LNCAP (cell line): ENCODE measurements at regions not wholly inside any gene's neighbourhood (a gene's known extent, or its start where the extent isn't known, plus 50 kb on each side); places are given as distances from the start of the nearest gene placed in this dataset.

ENCODE experiments used
- CTCF ChIP-seq: fragments of 450-650 bp; IDR thresholded peaks from 2 replicates; pipeline ENCODE4 v1.5.1; 2017; ENCODE audit warnings: mild to moderate bottlenecking

GRCh38 chr7:32346253-32346652 is 143.9 kb downstream of the LSM5 start:
- TF ChIP-seq CTCF: no peak

GRCh38 chr7:32336726-32337125 is 153.5 kb downstream of the LSM5 start:
- TF ChIP-seq CTCF: no peak

- no peak for TF ChIP-seq CTCF
Observed at GRCh38 chr7:32335107-32335506, 155.1 kb downstream of the LSM5 start.

GRCh38 chr7:32330602-32331001 is 159.6 kb downstream of the LSM5 start:
- TF ChIP-seq CTCF: no peak

GRCh38 chr7:32326078-32326477 is 164.1 kb downstream of the LSM5 start:
- TF ChIP-seq CTCF: no peak

GRCh38 chr7:32323712-32324111 is 166.5 kb downstream of the LSM5 start:
- TF ChIP-seq CTCF: no peak

GRCh38 chr7:32319012-32319382 is 171.2 kb downstream of the LSM5 start:
- no peak for TF ChIP-seq CTCF

GRCh38 chr7:32318300-32319011 is 171.7 kb downstream of the LSM5 start:
- TF ChIP-seq CTCF: no peak
